ENCODE measurements at regions not wholly inside any gene's neighbourhood (a gene's known extent, or its start where the extent isn't known, plus 50 kb on each side); places are given as distances from the start of the nearest gene placed in this dataset.

- CTCF ChIA-PET = no interaction called here
- Histone ChIP-seq H3K4me1 (ENCODE audit: control insufficient read depth, insufficient read depth, low read length) (no peaks in the 10 kb centered on the region), H3K4me3 (ENCODE audit: low read depth, low read length) (no peak overlapping the region), H3K9me3 (ENCODE audit: control insufficient read depth, insufficient read depth, low read depth, low read length) (no peaks in the 10 kb centered on the region), H3K36me3 (ENCODE audit: control insufficient read depth in 2 of 2, insufficient read depth in 1 of 2, low read length in 2 of 2) (no peaks in the 10 kb centered on the region), H3K27ac (ENCODE audit: extremely low read depth, low read depth, low read length) (no peak overlapping the region)
- POLR2A ChIA-PET = no interaction called here
- no peak for TF ChIP-seq GLIS1 (tag by site-specific recombination; IDR thresholded peaks at IDR 0.05)
- TF ChIP-seq GFI1B (tag by site-specific recombination; IDR thresholded peaks at IDR 0.05) = no peak
- no peak for TF ChIP-seq KLF10 (tag by site-specific recombination; IDR thresholded peaks at IDR 0.05)
- no peak for TF ChIP-seq HOXD13 (CRISPR knock-in tag; IDR thresholded peaks at IDR 0.05; ENCODE audit: borderline replicate concordance)
- TF ChIP-seq ZNF114 (tag by site-specific recombination; IDR thresholded peaks at IDR 0.05) = no peak
- TF ChIP-seq ZNF555 (tag by site-specific recombination; conservative IDR thresholded peaks at IDR 0.05) = no peak
- no peak for TF ChIP-seq ZNF623 (tag by site-specific recombination; IDR thresholded peaks at IDR 0.05)
- TF ChIP-seq ZEB2 (tag by site-specific recombination; IDR thresholded peaks at IDR 0.05) = no peak
- TF ChIP-seq ZNF776 (tag by site-specific recombination; IDR thresholded peaks at IDR 0.05; ENCODE audit: borderline replicate concordance) = no peak
- no peak for TF ChIP-seq ZBTB11 (tag by site-specific recombination; conservative IDR thresholded peaks at IDR 0.05; ENCODE audit: low read depth)
- no peak for TF ChIP-seq ZNF561 (tag by site-specific recombination; IDR thresholded peaks at IDR 0.05; ENCODE audit: borderline replicate concordance)
- TF ChIP-seq ZNF394 (tag by site-specific recombination; IDR thresholded peaks at IDR 0.05; ENCODE audit: borderline replicate concordance) = no peak
Measured at GRCh38 chr4:74541667-74542066, 96.7 kb downstream of the AREG start.

- POLR2A ChIA-PET = no interaction called here
- Histone ChIP-seq H3K4me3 (ENCODE audit: low read depth, low read length) (no peak overlapping the region), H3K4me1 (ENCODE audit: control insufficient read depth, insufficient read depth, low read length) (no peaks in the 10 kb centered on the region), H3K9me3 (ENCODE audit: control insufficient read depth, insufficient read depth, low read depth, low read length) (no peaks in the 10 kb centered on the region), H3K36me3 (ENCODE audit: control insufficient read depth in 2 of 2, insufficient read depth in 1 of 2, low read length in 2 of 2) (no peaks in the 10 kb centered on the region), H3K27ac (ENCODE audit: extremely low read depth, low read depth, low read length) (no peak overlapping the region)
- CTCF ChIA-PET = interaction anchor here (0.6 to 1.0 kb wide), 5 partner anchors 28 to 340 kb away, joined by 3 to 6 read pairs (median 3); no protein-coding TSS in a partner anchor
- TF ChIP-seq ZNF426 (tag by site-specific recombination; IDR thresholded peaks at IDR 0.05) = no peak
- no peak for TF ChIP-seq ZNF311 (tag by site-specific recombination; IDR thresholded peaks at IDR 0.05; ENCODE audit: borderline replicate concordance)
- no peak for TF ChIP-seq KLF10 (tag by site-specific recombination; IDR thresholded peaks at IDR 0.05)
- no peak for TF ChIP-seq ZNF530 (tag by site-specific recombination; IDR thresholded peaks at IDR 0.05; ENCODE audit: low read depth)
- TF ChIP-seq ZNF629 (tag by site-specific recombination; IDR thresholded peaks at IDR 0.05) = no peak
- no peak for TF ChIP-seq ZNF132 (tag by site-specific recombination; IDR thresholded peaks at IDR 0.05; ENCODE audit: borderline replicate concordance)
- TF ChIP-seq ZNF23 (tag by site-specific recombination; IDR thresholded peaks at IDR 0.05; ENCODE audit: borderline replicate concordance) = no peak
- no peak for TF ChIP-seq ZBTB1 (tag by site-specific recombination; IDR thresholded peaks at IDR 0.05)
Measured at GRCh38 chr4:74543231-74543781, 98.4 kb downstream of the AREG start.

- Histone ChIP-seq H3K9me3 (ENCODE audit: control insufficient read depth, insufficient read depth, low read depth, low read length) (no peaks in the 10 kb centered on the region), H3K4me1 (ENCODE audit: control insufficient read depth, insufficient read depth, low read length) (no peaks in the 10 kb centered on the region), H3K36me3 (ENCODE audit: control insufficient read depth in 2 of 2, insufficient read depth in 1 of 2, low read length in 2 of 2) (no peaks in the 10 kb centered on the region), H3K27ac (ENCODE audit: extremely low read depth, low read depth, low read length) (no peak overlapping the region), H3K4me3 (ENCODE audit: low read depth, low read length) (no peak overlapping the region)
- ChIA-PET POLR2A (no interaction called here), CTCF (interaction anchor here (0.7 kb wide), 1 partner anchor 168 kb away, joined by 3 read pairs; no protein-coding TSS in a partner anchor)
- TF ChIP-seq ZNF280C (tag by site-specific recombination; IDR thresholded peaks at IDR 0.05) (no peak), ZFP37 (tag by site-specific recombination; IDR thresholded peaks at IDR 0.05) (no peak), WT1 (tag by site-specific recombination; IDR thresholded peaks at IDR 0.05) (no peak), ZNF133 (tag by site-specific recombination; IDR thresholded peaks at IDR 0.05) (no peak), ZNF302 (tag by site-specific recombination; IDR thresholded peaks at IDR 0.05; ENCODE audit: low read depth) (no peak), ZNF707 (tag by site-specific recombination; IDR thresholded peaks at IDR 0.05) (no peak), KLF9 (tag by site-specific recombination; IDR thresholded peaks at IDR 0.05; ENCODE audit: low read depth) (no peak), ZNF571 (tag by site-specific recombination; IDR thresholded peaks at IDR 0.05) (no peak), RBAK (tag by site-specific recombination; IDR thresholded peaks at IDR 0.05) (no peak), ZNF624 (tag by site-specific recombination; IDR thresholded peaks at IDR 0.05) (no peak), HOXD13 (CRISPR knock-in tag; IDR thresholded peaks at IDR 0.05; ENCODE audit: borderline replicate concordance) (no peak)
Measured at GRCh38 chr4:74543983-74544382, 99.0 kb downstream of the AREG start.
